ENCODE measurements at regions not wholly inside any gene's neighbourhood (a gene's known extent, or its start where the extent isn't known, plus 50 kb on each side); places are given as distances from the start of the nearest gene placed in this dataset.

- TF ChIP-seq CTCF (IDR thresholded peaks at IDR 0.05; ENCODE audit: borderline replicate concordance, extremely low read depth, low read length, poor library complexity, severe bottlenecking) (no peak), EZH2 (IDR thresholded peaks at IDR 0.05; ENCODE audit: borderline replicate concordance, low read depth, low read length, severe bottlenecking) (no peak)
Observed at GRCh38 chr14:42802346-42802745, 1195.7 kb downstream of the LRFN5 start.

Data from DND-41 (cell line).